MM.1S (cell line): ENCODE measurements at regions not wholly inside any gene's neighbourhood (a gene's known extent, or its start where the extent isn't known, plus 50 kb on each side); places are given as distances from the start of the nearest gene placed in this dataset.

Source experiments
- CTCF ChIP-seq: fragments of 300-600 bp; sonication (generic); IDR thresholded peaks from 2 replicates; pipeline ENCODE4 v1.5.1; 2016; ENCODE audit warnings: antibody characterized with exemption, low read length, mixed read lengths
- EZH2 ChIP-seq: fragments of 300-600 bp; sonication (generic); optimal IDR thresholded peaks from 2 replicates; pipeline ENCODE3; 2017; ENCODE audit warnings: low read depth, mild to moderate bottlenecking, antibody characterized with exemption, low read length, mixed read lengths

DNA sequence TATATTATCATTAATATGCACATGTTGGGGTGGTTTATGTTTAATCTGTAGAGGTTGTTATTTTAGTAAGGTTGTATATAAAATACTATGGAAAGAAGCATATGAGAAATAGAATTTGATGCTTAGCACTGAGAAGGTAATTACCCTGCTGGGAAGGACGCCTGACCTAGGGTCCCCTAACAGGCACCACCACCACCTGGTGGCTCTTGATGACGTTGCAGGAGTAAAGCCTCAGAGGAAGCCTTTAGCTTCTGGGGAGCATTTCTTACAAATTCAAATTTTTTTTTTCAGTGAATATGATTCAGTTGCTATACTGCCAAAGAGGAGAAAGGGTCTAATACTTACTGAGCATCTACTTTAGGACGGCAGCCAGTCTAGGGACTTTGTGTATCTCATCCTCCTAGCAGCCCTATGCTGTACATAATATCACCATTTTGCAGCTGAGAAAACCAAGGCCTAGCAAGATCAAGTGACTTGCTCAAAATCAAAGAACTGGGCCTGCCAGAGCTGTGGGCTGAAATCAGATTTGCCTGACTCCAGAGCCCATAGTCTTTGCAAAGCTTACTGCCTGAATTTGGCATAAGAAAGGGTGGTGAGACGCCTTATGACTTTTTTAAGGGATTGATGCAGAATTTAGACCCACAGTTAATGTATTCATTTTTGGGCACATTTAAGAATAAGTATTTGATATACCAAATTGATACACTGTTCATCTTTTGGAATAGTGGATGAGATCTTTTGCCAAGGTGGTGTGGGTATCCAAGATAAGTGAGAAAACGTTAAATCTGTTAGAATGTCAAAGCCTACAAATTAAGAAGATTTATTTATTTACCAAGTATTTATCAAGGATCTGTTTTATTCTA, 78.8 kb upstream of the GAREM1 start:
- peak; percentile 79 for TF ChIP-seq CTCF
- no peak for TF ChIP-seq EZH2
